Lung (tissue), 11 donors: ENCODE measurements at regions not wholly inside any gene's neighbourhood (a gene's known extent, or its start where the extent isn't known, plus 50 kb on each side); places are given as distances from the start of the nearest gene placed in this dataset.

ENCODE experiments used
- ATAC-seq: fragments of 200-7000 bp; cut with Tn5 transposase; one replicate; pipeline ENCODE4 v1.9.1; 2020; ENCODE audit warnings: moderate number of reproducible peaks; ENCODE audit not compliant: insufficient read depth, low FRiP score
- DNase-seq, 3 donors: peaks; one replicate each; pipeline ENCODE4 v3.0.0-alpha.2; 2013 to 2017
- H3K27ac ChIP-seq, 2 donors: one replicate each; pipeline ENCODE4 v1.5.1; 2013; ENCODE audit warnings: mild to moderate bottlenecking in 2 of 2, moderate library complexity in 2 of 2, control low read depth in 1 of 2, inconsistent platforms in 1 of 2, low read depth in 1 of 2, low read length in 1 of 2
- H3K27me3 ChIP-seq, 3 donors: one replicate each; pipeline ENCODE4 v1.5.1; 2013; ENCODE audit warnings: low read length in 2 of 3; ENCODE audit not compliant: control insufficient read depth in 3 of 3, insufficient read depth in 3 of 3
- H3K36me3 ChIP-seq, 4 donors: one replicate each; pipeline ENCODE4 v1.5.1; 2013; ENCODE audit warnings: low read length in 4 of 4, mild to moderate bottlenecking in 1 of 4, moderate library complexity in 1 of 4; ENCODE audit not compliant: control insufficient read depth in 4 of 4, insufficient read depth in 4 of 4
- H3K4me1 ChIP-seq, 5 donors: one replicate each; pipeline ENCODE4 v1.5.1; 2013; ENCODE audit warnings: low read length in 5 of 5, mild to moderate bottlenecking in 2 of 5, moderate library complexity in 1 of 5; ENCODE audit not compliant: control insufficient read depth in 5 of 5, insufficient read depth in 5 of 5
- H3K4me3 ChIP-seq: one replicate; pipeline ENCODE4 v1.5.1; 2013; ENCODE audit warnings: mild to moderate bottlenecking, control low read depth, moderate library complexity
- H3K9ac ChIP-seq, 2 donors: one replicate each; pipeline ENCODE4 v1.5.1; 2013; ENCODE audit warnings: low read length in 2 of 2, control low read depth in 1 of 2; ENCODE audit not compliant: insufficient read depth in 1 of 2
- H3K9me3 ChIP-seq, 4 donors: one replicate each; pipeline ENCODE4 v1.5.1; 2013; ENCODE audit warnings: low read length in 3 of 4, mild to moderate bottlenecking in 1 of 4, moderate library complexity in 1 of 4; ENCODE audit not compliant: control insufficient read depth in 4 of 4, insufficient read depth in 3 of 4
- WGBS, 2 donors: extraction: QIAGEN DNeasy Blood & Tissue Kit; methylation state at CpG; one replicate each; pipeline ENCODE4 v1.1.7; 2013; 5-methylcytosine and 5-hydroxymethylcytosine counted together
- TF ChIP-seq, protein P1 (sequence below): IDR thresholded peaks from 2 replicates; pipeline ENCODE4 v1.5.1; 2012; ENCODE audit warnings: mild to moderate bottlenecking; ENCODE audit errors: control extremely low read depth, extremely low read depth
- donor health status: control.
- donor health status: control.
- donor health status: Bipolar disorder and iron deficiency.
- donor health status: healthy.
- donor health status: DM: yes; HTN: yes; CAD: no.

DNA sequence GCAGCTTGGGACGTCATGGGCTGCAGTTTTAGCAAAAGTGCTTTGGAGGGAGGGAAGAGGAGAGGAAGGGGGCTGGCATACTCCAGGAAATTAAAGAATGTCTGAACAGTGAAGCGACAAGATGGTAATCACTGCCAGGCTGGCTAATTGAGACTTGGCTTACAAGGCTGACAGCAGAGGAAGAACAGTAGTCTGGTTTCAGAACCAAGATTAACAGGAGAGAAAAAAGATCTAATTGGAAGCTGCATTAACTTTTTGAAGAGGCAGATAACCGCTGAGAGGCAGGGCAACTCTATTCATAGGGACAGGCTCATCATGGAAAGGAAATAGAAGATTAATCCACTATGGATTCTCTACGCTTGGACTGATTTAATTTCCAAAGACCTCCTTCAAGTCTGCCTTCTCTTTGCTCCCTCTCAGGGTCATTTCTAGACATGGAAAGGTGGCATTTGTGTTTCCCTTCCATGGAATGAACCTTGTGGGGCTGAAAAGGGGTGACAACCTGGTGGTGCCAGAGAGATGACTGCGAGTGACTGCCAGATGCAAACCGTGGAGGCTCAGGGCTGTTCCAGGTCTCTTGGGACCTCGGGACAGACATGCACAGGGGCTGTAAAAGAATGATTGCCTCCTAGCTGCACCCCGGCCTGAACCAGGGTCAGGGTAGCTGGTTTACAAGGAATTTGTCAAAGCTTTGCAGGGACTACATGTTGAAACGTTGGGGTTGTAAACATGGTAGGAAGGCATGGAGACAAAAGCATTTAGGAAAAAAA, 210.2 kb upstream of the NPY start:
- no peaks in the 10 kb centered on the region for H3K4me1 ChIP-seq
- WGBS, 2 donors, result 69 to 74% methylated on average over 9 of the region's 9 CpGs
- no peak for DNase-seq

DNA sequence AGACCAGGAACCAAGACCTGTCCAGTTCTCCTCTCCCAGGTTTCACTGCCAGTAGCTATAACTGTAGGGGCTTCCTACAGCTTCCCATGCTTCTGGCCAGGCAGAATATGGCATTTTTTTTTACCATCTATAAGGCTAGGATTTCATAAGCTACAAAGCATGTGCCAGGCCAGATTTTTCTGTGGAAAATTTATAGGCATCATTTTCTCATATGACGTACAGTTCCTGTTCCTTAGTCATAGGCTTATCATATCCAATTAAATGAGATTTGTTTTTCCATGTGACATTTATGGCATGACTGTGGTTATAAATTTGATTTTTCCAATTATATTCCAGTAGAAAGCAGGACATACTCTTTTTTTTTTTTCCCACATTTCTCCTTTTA, 208.6 kb upstream of the NPY start:
- H3K27ac ChIP-seq, result no peak overlapping the region
- ATAC-seq, result no peak
- H3K27me3 ChIP-seq, result no peaks in the 10 kb centered on the region
- H3K36me3 ChIP-seq, result no peaks in the 10 kb centered on the region
- no peak overlapping the region for H3K9ac ChIP-seq
- H3K4me1 ChIP-seq, result no peaks in the 10 kb centered on the region
- 81 to 97% methylated on average over 1 of the region's 1 CpG for WGBS, 2 donors
- no peak overlapping the region for H3K4me3 ChIP-seq
- H3K9me3 ChIP-seq, result no peaks in the 10 kb centered on the region
- DNase-seq, result no peak
- TF ChIP-seq, protein P1, sequence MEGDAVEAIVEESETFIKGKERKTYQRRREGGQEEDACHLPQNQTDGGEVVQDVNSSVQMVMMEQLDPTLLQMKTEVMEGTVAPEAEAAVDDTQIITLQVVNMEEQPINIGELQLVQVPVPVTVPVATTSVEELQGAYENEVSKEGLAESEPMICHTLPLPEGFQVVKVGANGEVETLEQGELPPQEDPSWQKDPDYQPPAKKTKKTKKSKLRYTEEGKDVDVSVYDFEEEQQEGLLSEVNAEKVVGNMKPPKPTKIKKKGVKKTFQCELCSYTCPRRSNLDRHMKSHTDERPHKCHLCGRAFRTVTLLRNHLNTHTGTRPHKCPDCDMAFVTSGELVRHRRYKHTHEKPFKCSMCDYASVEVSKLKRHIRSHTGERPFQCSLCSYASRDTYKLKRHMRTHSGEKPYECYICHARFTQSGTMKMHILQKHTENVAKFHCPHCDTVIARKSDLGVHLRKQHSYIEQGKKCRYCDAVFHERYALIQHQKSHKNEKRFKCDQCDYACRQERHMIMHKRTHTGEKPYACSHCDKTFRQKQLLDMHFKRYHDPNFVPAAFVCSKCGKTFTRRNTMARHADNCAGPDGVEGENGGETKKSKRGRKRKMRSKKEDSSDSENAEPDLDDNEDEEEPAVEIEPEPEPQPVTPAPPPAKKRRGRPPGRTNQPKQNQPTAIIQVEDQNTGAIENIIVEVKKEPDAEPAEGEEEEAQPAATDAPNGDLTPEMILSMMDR, result no peak

More for the DNA sequence above, 210.2 kb upstream of the NPY start:
- H3K9me3 ChIP-seq, result no peaks in the 10 kb centered on the region
- H3K9ac ChIP-seq, result no peak overlapping the region
- H3K4me3 ChIP-seq, result no peak overlapping the region
- no peaks in the 10 kb centered on the region for H3K27me3 ChIP-seq
- TF ChIP-seq, protein P1, result no peak
- ATAC-seq, result no peak
- no peak overlapping the region for H3K27ac ChIP-seq
- no peaks in the 10 kb centered on the region for H3K36me3 ChIP-seq

DNA sequence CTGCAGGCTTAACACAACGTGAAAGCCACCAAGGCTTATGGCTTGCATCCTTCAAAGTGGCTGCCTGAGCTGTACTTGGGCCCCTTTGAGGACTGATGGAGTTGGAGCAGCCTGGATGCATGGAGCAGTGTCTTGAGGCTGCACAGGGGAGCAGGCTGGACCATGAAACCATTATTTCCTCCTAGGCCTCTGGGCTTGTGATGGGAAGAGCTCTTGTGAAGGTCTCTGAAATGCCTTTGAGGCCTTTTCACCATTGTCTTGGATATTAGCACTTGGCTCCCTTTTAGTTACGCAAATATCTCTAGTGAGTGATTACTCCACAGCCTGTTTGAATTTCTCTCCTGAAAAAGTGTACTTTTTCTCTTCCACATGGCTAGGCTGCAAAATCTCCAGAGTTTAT, 201.2 kb upstream of the NPY start:
- TF ChIP-seq, protein P1, result no peak
- H3K4me3 ChIP-seq, result no peak overlapping the region
- peaks cover 0 to 11% (median 8%) of the 10 kb centered on the region in 4 donors for H3K9me3 ChIP-seq
- no peak for ATAC-seq
- H3K9ac ChIP-seq, result no peak overlapping the region
- H3K4me1 ChIP-seq, result no peaks in the 10 kb centered on the region
- DNase-seq, result no peak
- 69 to 78% methylated on average over 2 of the region's 2 CpGs for WGBS, 2 donors
- H3K27ac ChIP-seq, result no peak overlapping the region
- no peaks in the 10 kb centered on the region for H3K36me3 ChIP-seq
- no peaks in the 10 kb centered on the region for H3K27me3 ChIP-seq

DNA sequence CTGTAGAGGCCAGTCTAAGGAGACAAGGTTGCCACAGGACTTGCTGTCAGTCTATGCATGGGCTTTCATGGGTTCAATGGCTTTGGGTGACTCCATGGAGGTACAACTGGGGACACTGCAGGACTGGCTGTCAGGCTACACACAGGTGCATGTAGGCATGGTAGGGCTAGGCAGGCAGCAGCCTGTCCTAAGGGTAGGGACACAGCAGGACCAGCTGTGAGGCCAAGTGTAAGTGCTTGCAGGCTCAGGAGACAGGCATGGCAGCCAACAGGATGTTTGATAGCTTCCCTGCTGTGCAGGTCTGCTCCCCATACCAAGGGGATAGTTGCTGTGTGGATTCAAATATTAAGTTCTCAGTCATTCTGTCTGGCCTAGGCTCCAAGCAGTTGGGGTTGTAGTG, 181.0 kb upstream of the NPY start:
- Histone ChIP-seq H3K4me1 (no peaks in the 10 kb centered on the region), H3K9ac (no peak overlapping the region), H3K36me3 (no peaks in the 10 kb centered on the region), H3K4me3 (no peak overlapping the region), H3K27me3 (no peaks in the 10 kb centered on the region), H3K27ac (no peak overlapping the region), H3K9me3 (peaks cover 0 to 7% (median 3%) of the 10 kb centered on the region in 4 donors)
- DNase-seq (no peak), ATAC-seq (no peak)
- TF ChIP-seq, protein P1, result no peak
